HFF-Myc (cell line): ENCODE measurements at regions not wholly inside any gene's neighbourhood (a gene's known extent, or its start where the extent isn't known, plus 50 kb on each side); places are given as distances from the start of the nearest gene placed in this dataset.
"Not testable (repeated sequence)": the region's sequence is repeated elsewhere in the genome, so short reads cannot be mapped to it uniquely, and the experiment has no call there.

Source experiments
- DNase-seq: peaks from one replicate; pipeline ENCODE4 v3.0.0-alpha.2; 2011; ENCODE audit warnings: low read depth; ENCODE audit errors: extremely low read depth
- H3K4me3 ChIP-seq: replicated peaks from 2 replicates; pipeline ENCODE4 v1.5.1; 2011; ENCODE audit warnings: low read depth, mild to moderate bottlenecking, control low read depth, low read length
- TF ChIP-seq, protein P1 (sequence below): IDR thresholded peaks from 2 replicates; pipeline ENCODE4 v1.5.1; 2012; ENCODE audit warnings: mild to moderate bottlenecking, low read depth, low read length, control low read depth; ENCODE audit errors: missing control alignments

DNA sequence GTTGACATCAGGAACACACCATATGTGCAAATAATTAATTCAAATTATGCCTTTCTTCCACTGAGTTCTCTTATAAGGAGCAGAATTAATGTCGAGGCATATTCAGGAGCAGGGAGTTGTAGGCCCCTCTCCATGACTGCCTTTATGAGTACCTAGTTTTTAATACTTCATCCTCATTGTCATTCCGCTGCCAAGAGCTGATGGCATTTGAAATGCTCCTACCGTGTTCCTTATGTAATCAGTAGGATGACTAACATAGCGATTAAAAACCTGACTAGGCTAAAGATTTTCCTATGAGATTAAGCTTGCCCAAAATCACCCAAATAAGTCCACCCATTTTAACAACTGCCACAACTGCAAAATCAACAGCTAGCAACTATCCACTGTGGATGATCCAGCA is 220.6 kb downstream of the DHX15 start:
- TF ChIP-seq, protein P1, sequence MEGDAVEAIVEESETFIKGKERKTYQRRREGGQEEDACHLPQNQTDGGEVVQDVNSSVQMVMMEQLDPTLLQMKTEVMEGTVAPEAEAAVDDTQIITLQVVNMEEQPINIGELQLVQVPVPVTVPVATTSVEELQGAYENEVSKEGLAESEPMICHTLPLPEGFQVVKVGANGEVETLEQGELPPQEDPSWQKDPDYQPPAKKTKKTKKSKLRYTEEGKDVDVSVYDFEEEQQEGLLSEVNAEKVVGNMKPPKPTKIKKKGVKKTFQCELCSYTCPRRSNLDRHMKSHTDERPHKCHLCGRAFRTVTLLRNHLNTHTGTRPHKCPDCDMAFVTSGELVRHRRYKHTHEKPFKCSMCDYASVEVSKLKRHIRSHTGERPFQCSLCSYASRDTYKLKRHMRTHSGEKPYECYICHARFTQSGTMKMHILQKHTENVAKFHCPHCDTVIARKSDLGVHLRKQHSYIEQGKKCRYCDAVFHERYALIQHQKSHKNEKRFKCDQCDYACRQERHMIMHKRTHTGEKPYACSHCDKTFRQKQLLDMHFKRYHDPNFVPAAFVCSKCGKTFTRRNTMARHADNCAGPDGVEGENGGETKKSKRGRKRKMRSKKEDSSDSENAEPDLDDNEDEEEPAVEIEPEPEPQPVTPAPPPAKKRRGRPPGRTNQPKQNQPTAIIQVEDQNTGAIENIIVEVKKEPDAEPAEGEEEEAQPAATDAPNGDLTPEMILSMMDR = no peak
- H3K4me3 ChIP-seq = no peak overlapping the region
- no peak for DNase-seq

DNA sequence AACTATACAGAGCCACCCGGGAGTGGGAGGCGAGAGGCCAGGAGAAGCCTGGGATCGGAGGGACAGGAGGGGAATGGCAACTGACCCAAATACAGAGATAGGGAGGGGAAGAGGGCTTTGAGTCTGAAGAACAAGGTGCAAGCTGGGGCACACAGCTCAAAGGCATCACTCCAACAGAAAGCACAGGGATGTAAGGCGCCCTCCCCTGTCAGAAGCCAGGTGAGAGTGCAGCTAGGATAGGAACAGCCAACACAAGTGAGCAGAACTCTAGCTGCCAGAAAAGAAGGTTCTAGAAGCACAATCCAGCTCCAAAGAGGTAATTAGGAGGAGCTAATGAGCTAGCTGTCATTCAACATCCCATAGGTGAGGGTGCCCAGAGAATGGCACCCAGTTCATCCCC is 232.2 kb downstream of the DHX15 start:
- no peak overlapping the region for H3K4me3 ChIP-seq
- TF ChIP-seq, protein P1 = no peak
- DNase-seq = no peak

DNA sequence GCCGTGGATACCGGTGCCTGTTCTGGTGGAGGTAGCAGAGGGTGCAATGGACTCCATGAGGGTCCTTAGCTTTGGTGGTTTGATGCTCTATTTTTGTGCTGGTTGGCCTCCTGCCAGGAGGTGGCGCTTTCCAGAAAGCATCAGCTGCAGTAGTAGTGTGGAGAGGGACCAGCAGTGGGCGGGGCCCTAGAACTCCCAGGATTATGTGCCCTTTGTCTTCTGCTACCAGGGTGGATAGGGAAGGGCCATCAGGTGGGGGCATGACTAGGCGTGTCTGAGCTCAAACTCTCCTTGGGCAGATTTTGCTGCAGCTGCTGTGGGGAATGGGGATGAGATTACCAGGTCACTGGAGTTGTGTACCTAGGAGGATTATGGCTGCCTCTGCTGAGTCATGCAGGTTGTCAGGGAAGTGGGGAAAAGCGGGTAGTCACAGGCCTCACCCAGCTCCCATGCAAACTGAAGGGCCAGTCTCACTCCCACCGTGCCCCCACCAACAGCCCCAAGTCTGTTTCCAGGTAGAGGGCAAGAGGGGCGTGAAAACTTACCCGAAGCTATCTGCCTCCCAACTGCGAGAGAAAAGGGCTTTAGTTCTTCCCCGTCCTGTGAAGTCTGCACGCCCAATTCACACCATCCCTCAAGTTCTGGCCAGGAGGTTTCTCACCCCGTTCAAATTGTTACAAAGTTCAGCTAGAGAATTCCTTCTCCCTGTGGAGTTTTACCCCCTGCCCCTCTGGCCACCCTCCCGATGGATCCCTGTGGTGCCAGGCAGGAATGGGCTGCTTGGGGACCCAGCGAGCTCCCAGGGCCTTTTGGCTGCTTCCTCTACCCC is 235.0 kb downstream of the DHX15 start:
- not testable (repeated sequence) for H3K4me3 ChIP-seq, DNase-seq

DNA sequence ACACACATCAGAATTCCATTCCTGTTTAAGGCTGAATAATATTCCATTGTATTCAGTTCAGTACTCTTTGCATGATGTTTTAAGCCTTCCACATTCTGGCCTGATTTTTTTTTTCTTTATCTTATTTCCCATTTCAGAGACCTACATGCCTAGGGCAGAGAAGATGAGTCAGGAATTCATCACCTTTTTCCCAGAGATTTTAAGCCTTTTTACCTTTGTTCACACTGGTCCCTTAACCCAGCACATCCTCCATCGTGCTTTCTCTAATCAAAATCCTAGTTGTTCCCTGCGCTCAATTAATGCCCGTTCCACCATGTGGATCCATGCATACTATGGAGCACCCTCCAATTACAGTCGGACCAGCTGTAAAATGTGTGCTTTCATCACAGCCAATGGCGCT is 245.1 kb downstream of the DHX15 start:
- TF ChIP-seq, protein P1 = no peak
- DNase-seq = no peak

DNA sequence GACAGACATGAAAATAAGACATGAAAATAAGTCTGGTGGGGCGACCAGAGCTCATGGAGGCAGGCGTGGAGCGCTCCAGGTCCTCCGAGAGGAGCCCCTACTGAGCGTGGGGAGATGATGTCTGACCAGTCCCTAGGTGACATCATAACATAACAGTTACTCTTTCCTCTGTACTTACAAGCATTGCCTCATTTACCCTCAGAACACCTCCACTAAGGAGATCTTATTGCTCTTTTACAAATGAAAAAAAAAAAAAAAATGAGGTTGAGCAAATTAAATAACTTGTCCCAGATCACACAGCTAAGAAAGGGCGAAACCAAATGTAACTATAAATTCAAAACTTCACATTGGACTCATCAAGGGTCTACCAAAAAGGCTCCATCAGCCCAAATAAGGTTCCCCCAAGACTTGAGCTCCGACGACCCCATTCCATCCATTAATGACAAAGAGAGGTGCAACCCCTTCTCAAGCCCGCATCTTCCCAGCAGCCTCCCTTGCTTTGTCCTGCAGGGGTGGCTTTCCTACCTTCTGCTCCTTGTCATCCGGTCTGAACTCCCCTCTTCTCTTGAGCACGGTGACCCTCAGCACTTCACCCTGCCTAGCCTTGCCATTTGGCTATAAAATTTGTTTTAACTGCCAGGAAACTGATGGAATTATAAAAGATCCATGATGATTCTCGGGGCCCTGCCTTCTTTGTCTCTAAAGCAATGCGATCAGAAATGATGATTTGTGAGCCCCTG is 246.7 kb downstream of the DHX15 start:
- no peak overlapping the region for H3K4me3 ChIP-seq
- TF ChIP-seq, protein P1 = no peak
- no peak for DNase-seq

More for the DNA sequence above, 245.1 kb downstream of the DHX15 start:
- no peak overlapping the region for H3K4me3 ChIP-seq

DNA sequence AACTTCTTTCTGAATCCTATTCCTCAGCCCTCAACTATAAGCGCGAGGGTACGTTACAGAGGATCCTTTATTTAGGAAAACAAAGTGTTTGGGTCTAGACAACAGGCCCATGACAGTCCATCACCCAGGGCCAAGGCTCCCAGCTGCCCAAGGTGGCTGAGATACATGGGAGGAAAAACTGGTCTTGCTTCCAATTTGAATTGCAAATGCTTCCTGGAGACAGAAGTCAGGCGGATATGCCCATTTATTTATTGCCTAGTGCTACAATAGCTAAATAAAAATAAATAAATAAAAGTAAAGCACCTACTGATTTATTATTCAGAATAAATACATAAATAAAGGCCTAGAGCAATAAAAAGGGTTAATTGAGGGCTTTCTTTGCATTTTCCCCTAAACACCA is 248.7 kb downstream of the DHX15 start:
- TF ChIP-seq, protein P1 = no peak
- DNase-seq = no peak
- H3K4me3 ChIP-seq = no peak overlapping the region

DNA sequence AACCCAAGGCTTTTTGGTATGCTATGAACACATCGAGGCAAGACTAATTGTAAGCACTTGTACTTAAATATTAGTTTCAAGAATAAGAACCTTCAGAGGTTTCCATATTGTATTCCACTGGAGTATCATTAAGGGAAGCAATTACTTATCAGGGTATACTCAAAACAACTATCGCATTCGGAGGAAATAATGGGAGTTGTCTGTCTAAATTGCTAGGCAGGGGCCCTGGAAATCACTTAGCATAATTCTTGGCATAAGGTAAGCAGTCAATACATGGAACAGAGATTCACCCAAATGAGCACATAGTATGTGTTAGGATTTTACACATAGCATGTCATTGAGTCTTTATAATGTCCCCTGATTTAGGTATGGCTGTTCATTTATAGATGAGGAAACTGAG is 249.4 kb downstream of the DHX15 start:
- H3K4me3 ChIP-seq = no peak overlapping the region
- TF ChIP-seq, protein P1 = no peak
- DNase-seq = no peak
